Fibroblast of mammary gland (primary cell): ENCODE measurements at regions not wholly inside any gene's neighbourhood (a gene's known extent, or its start where the extent isn't known, plus 50 kb on each side); places are given as distances from the start of the nearest gene placed in this dataset.
"Not testable (repeated sequence)": the region's sequence is repeated elsewhere in the genome, so short reads cannot be mapped to it uniquely, and the experiment has no call there.

ENCODE experiments used
- DNase-seq: peaks from one replicate; pipeline ENCODE4 v3.0.0-alpha.2; 2010; ENCODE audit warnings: low read depth
- H3K4me3 ChIP-seq: 2 replicates; pipeline ENCODE4 v1.5.1; 2011; ENCODE audit warnings: low read depth, mild to moderate bottlenecking, low read length, moderate library complexity; ENCODE audit not compliant: control insufficient read depth
- TF ChIP-seq, protein P1 (sequence below): conservative IDR thresholded peaks from 2 replicates; pipeline ENCODE4 v1.5.1; 2011; ENCODE audit warnings: low read depth, low read length, inconsistent platforms; ENCODE audit not compliant: control insufficient read depth, insufficient read depth

DNA sequence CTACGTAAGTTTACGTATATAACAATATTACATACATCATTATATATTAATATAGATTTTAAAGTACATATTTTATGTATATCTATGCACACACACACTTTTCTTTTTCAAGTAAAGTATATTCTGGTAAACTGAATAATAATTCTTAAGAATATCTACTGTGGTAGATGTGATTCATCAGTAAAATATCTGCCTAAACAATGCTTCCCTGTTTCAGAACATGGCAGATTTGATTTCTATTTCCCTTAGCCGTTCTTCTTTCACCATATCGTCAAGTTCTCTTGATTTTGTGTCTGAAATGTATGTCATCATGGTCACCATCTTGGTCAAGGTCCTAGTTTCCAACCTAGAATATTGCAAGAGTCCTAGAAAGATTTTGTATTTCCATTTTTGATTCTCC lies 195.6 kb downstream of the HDGFL1 start:
- DNase-seq, result peak; percentile 10
- TF ChIP-seq, protein P1, sequence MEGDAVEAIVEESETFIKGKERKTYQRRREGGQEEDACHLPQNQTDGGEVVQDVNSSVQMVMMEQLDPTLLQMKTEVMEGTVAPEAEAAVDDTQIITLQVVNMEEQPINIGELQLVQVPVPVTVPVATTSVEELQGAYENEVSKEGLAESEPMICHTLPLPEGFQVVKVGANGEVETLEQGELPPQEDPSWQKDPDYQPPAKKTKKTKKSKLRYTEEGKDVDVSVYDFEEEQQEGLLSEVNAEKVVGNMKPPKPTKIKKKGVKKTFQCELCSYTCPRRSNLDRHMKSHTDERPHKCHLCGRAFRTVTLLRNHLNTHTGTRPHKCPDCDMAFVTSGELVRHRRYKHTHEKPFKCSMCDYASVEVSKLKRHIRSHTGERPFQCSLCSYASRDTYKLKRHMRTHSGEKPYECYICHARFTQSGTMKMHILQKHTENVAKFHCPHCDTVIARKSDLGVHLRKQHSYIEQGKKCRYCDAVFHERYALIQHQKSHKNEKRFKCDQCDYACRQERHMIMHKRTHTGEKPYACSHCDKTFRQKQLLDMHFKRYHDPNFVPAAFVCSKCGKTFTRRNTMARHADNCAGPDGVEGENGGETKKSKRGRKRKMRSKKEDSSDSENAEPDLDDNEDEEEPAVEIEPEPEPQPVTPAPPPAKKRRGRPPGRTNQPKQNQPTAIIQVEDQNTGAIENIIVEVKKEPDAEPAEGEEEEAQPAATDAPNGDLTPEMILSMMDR, result no peak
- no peak overlapping the region for H3K4me3 ChIP-seq

- no peak for DNase-seq
- TF ChIP-seq, protein P1, result no peak
- no peak overlapping the region for H3K4me3 ChIP-seq
These were observed 197.6 kb downstream of the HDGFL1 start for GRCh38 chr6:22766979-22767378.

GRCh38 chr6:22770054-22770453 lies 200.7 kb downstream of the HDGFL1 start:
- H3K4me3 ChIP-seq, result no peak overlapping the region
- DNase-seq, result no peak
- TF ChIP-seq, protein P1, result no peak

DNA sequence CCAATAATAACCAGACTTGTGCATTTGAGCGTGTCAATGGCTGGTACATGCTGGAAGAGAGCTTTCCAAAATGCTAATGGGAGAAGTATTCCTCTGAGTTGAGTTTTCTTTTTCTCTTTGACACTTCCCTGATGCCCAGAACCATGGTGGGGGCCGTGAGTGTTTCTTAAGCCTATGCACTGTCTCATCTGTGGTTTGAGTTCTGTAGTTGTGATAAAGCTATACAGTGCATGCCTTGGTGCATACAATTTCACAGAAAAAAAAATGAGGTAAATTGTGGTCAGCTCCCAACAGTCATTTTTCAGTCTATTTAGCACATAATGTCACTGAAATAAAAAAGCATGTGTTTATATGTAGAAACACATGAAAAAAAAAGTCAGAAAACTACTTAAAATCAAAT lies 204.8 kb downstream of the HDGFL1 start:
- TF ChIP-seq, protein P1, result no peak
- no peak for DNase-seq
- H3K4me3 ChIP-seq, result no peak overlapping the region

DNA sequence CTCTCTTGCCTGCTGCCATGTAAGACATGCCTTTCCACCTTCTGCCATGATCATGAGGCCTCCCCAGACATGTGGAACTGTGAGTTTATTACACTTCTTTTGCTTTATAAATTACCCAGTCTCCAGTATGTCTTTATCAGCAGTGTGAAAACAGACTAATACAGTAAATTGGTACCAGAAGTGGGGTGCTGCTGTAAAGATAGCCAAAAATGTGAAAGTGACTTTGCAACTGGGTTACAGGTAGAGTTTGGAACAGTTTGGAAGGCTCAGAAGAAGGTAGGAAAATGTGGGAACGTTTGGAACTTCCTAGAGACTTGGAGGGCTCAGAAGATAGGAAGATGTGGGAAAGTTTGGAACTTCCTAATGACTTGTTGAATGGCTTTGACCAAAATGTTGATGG lies 209.1 kb downstream of the HDGFL1 start:
- H3K4me3 ChIP-seq, DNase-seq: not testable (repeated sequence)

- H3K4me3 ChIP-seq, result no peak overlapping the region
- DNase-seq, result no peak
- TF ChIP-seq, protein P1, result no peak
These were observed 209.7 kb downstream of the HDGFL1 start for GRCh38 chr6:22779062-22779461.

DNA sequence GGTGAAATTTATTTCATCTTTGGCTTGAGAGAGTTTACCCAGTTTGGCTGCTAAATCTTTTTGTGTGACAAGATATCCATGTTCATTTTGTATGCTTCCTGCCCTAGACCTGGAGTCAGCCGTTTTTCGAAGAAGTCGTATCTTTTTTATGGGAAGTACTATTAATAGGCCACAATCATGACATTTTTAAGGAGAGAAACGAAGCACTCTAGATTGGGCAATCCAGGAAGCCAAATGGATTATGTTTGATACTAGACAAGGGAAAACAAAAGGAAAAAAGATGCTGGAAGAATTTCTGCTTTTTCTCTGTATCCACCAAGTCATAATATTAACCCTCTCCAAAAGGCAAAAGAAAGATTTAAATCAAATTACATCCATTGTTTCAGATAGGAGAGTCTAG lies 214.6 kb downstream of the HDGFL1 start:
- no peak overlapping the region for H3K4me3 ChIP-seq
- no peak for DNase-seq
- TF ChIP-seq, protein P1, result no peak
